B cell (primary cell): ENCODE measurements at regions not wholly inside any gene's neighbourhood (a gene's known extent, or its start where the extent isn't known, plus 50 kb on each side); places are given as distances from the start of the nearest gene placed in this dataset.

ENCODE experiments used
- ATAC-seq: fragments of 200-7000 bp; cut with Tn5 transposase; one replicate; pipeline ENCODE4 v1.10.0; 2021; ENCODE audit warnings: low read depth, mild to moderate bottlenecking, moderate number of reproducible peaks, moderate library complexity
- CTCF ChIA-PET: fragments of 350-600 bp; sonication (Branson Sonifier 250); formaldehyde crosslinking; loops from one replicate; lab custom pipeline; 2021; ENCODE audit warnings: antibody characterized with exemption, inconsistent platforms; lab: Charles Lee
- POLR2A ChIA-PET: fragments of 350-600 bp; sonication (Branson Sonifier 250); formaldehyde crosslinking; loops from one replicate; lab custom pipeline; 2021; ENCODE audit warnings: antibody characterized with exemption; lab: Charles Lee
- DNase-seq: peaks from one replicate; pipeline ENCODE4 v3.0.0; 2013
- H2AFZ ChIP-seq: 2 replicates; pipeline ENCODE4 v1.6.1; 2012; ENCODE audit warnings: mild to moderate bottlenecking, low read depth, low read length; ENCODE audit not compliant: insufficient read depth, poor library complexity, severe bottlenecking
- H3K27ac ChIP-seq, 2 donors: 1 replicate in 1 of 2; 2 replicates in 1 of 2; pipeline ENCODE4 v1.5.1; 2012 to 2013; ENCODE audit warnings: low read length in 2 of 2, mild to moderate bottlenecking in 2 of 2, moderate library complexity in 1 of 2
- H3K27me3 ChIP-seq, 4 experiments: fragments of 200-600 bp in 1 of 4; sonication (generic) in 1 of 4; replicated peaks in 1 of 4; 1 replicate in 2 of 4; 2 replicates in 2 of 4; pipeline versions ENCODE4 v1.6.1 to v1.7.0; 2013 to 2016; ENCODE audit warnings: low read length in 3 of 4, mild to moderate bottlenecking in 2 of 4, mixed read lengths in 1 of 4, moderate library complexity in 1 of 4; ENCODE audit not compliant: insufficient read depth in 4 of 4, control insufficient read depth in 3 of 4; ENCODE audit errors: control extremely low read depth in 1 of 4
- H3K36me3 ChIP-seq, 2 experiments: replicated peaks in 1 of 2; 1 replicate in 1 of 2; 2 replicates in 1 of 2; pipeline versions ENCODE4 v1.6.1 to v1.7.1; 2013; ENCODE audit warnings: low read length in 1 of 2; ENCODE audit not compliant: insufficient read depth in 2 of 2, control insufficient read depth in 1 of 2; ENCODE audit errors: control extremely low read depth in 1 of 2, extremely low read depth in 1 of 2
- H3K4me1 ChIP-seq, 2 donors: fragments of 200-600 bp in 1 of 2; sonication (generic) in 1 of 2; 1 replicate in 1 of 2; 2 replicates in 1 of 2; pipeline versions ENCODE4 v1.5.1 to v1.6.1; 2013 to 2017; ENCODE audit warnings: low read length in 2 of 2; ENCODE audit not compliant: control insufficient read depth in 2 of 2, insufficient read depth in 2 of 2
- H3K4me2 ChIP-seq: replicated peaks from 2 replicates; pipeline ENCODE3; 2012; ENCODE audit warnings: mild to moderate bottlenecking, low read depth, low read length; ENCODE audit not compliant: poor library complexity, severe bottlenecking
- H3K4me3 ChIP-seq, 5 experiments: fragments of 200-600 bp in 1 of 5; sonication (generic) in 1 of 5; 1 replicate in 3 of 5; 2 replicates in 2 of 5; pipeline versions ENCODE4 v1.5.1 to v1.7.0; 2011 to 2016; ENCODE audit warnings: low read length in 4 of 5, mild to moderate bottlenecking in 4 of 5, low read depth in 2 of 5, control low read depth in 1 of 5, moderate library complexity in 1 of 5; ENCODE audit not compliant: insufficient read depth in 1 of 5; ENCODE audit errors: control extremely low read depth in 1 of 5, extremely low read depth in 1 of 5
- H3K79me2 ChIP-seq: fragments of 200-600 bp; sonication (generic); one replicate; pipeline ENCODE4 v1.6.0; 2016; ENCODE audit warnings: low read length; ENCODE audit not compliant: control insufficient read depth, insufficient read depth
- H3K9ac ChIP-seq: fragments of 200-600 bp; sonication (generic); 2 replicates; pipeline ENCODE4 v1.6.1; 2017; ENCODE audit warnings: mild to moderate bottlenecking, low read length, moderate library complexity
- H3K9me3 ChIP-seq, 3 donors: one replicate each; pipeline versions ENCODE4 v1.6.1 to v1.7.1; 2013; ENCODE audit warnings: low read length in 2 of 3; ENCODE audit not compliant: control insufficient read depth in 2 of 3, insufficient read depth in 1 of 3; ENCODE audit errors: control extremely low read depth in 1 of 3
- H4K20me1 ChIP-seq: 2 replicates; pipeline ENCODE4 v1.6.0; 2012; ENCODE audit warnings: mild to moderate bottlenecking, low read length; ENCODE audit not compliant: insufficient read depth, control insufficient read depth, poor library complexity, severe bottlenecking
- H3K27ac Mint-ChIP-seq: one replicate; pipeline ENCODE4 v1.8.0; 2021; ENCODE audit warnings: mixed read lengths
- H3K27me3 Mint-ChIP-seq: one replicate; pipeline ENCODE4 v1.8.0; 2021; ENCODE audit warnings: mixed read lengths
- H3K4me1 Mint-ChIP-seq: one replicate; pipeline ENCODE4 v1.8.0; 2021; ENCODE audit warnings: mixed read lengths
- H3K4me3 Mint-ChIP-seq: one replicate; pipeline ENCODE4 v1.8.0; 2021; ENCODE audit warnings: mixed read lengths
- H3K9me3 Mint-ChIP-seq: one replicate; pipeline ENCODE4 v1.8.0; 2022; ENCODE audit warnings: mixed read lengths; ENCODE audit not compliant: insufficient read depth
- EZH2 ChIP-seq: IDR thresholded peaks from 2 replicates; pipeline ENCODE4 v1.6.1; 2012; ENCODE audit warnings: borderline replicate concordance, low read depth, mild to moderate bottlenecking, moderate library complexity, low read length; ENCODE audit not compliant: insufficient read depth, poor library complexity, severe bottlenecking
- WGBS: methylation state at CpG from one replicate; pipeline ENCODE4 v1.1.5; 2013; ENCODE audit warnings: missing lambda C conversion rate; ENCODE audit not compliant: insufficient coverage; 5-methylcytosine and 5-hydroxymethylcytosine counted together
- intact Hi-C: fragments of 100-400 bp; cut with micrococcal nuclease; formaldehyde crosslinking; loops from one replicate; pipeline ENCODE4 v1.10.0; 2022
- TF ChIP-seq, protein P1 (sequence below): fragments of 200-600 bp; IDR thresholded peaks from one replicate; pipeline ENCODE4 v1.8.0; 2022; ENCODE audit warnings: antibody characterized with exemption, mild to moderate bottlenecking

DNA sequence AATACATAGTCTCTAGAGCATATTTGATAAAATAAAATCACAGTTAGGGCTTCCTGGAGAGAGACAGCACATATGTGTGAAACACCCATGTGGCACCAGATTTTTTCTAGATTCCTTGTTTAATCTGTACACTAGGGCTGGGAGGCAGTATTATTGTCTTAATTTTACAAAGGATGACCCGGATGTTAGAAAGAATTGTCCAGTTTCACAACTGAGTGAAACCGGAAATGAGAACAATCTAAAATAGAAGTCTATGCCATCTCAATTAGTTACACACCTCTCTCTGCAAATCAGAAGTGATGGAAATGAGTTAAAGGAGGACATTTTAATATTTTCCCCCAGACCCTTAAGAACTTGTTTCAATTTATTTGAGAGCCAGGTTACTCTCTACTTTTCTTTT lies 463.7 kb upstream of the DSEL start:
- H3K27me3 ChIP-seq, result no peaks in the 10 kb centered on the region
- TF ChIP-seq, protein P1, sequence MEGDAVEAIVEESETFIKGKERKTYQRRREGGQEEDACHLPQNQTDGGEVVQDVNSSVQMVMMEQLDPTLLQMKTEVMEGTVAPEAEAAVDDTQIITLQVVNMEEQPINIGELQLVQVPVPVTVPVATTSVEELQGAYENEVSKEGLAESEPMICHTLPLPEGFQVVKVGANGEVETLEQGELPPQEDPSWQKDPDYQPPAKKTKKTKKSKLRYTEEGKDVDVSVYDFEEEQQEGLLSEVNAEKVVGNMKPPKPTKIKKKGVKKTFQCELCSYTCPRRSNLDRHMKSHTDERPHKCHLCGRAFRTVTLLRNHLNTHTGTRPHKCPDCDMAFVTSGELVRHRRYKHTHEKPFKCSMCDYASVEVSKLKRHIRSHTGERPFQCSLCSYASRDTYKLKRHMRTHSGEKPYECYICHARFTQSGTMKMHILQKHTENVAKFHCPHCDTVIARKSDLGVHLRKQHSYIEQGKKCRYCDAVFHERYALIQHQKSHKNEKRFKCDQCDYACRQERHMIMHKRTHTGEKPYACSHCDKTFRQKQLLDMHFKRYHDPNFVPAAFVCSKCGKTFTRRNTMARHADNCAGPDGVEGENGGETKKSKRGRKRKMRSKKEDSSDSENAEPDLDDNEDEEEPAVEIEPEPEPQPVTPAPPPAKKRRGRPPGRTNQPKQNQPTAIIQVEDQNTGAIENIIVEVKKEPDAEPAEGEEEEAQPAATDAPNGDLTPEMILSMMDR, result no peak
- TF ChIP-seq EZH2, result no peak
- no peak overlapping the region for H3K4me3 ChIP-seq
- H3K4me3 Mint-ChIP-seq, result no peak overlapping the region
- H3K4me1 ChIP-seq, result no peaks in the 10 kb centered on the region
- H3K9me3 Mint-ChIP-seq, result no peaks in the 10 kb centered on the region
- H2AFZ ChIP-seq, result no peak overlapping the region
- WGBS, result no CpG with 5 or more reads among the region's 2 CpGs
- H3K4me1 Mint-ChIP-seq, result no peaks in the 10 kb centered on the region
- CTCF ChIA-PET, result no interaction called here
- H3K27ac ChIP-seq, result no peak overlapping the region
- no peaks in the 10 kb centered on the region for H3K9me3 ChIP-seq
- H3K9ac ChIP-seq, result no peak overlapping the region
- no peaks in the 10 kb centered on the region for H3K79me2 ChIP-seq
- H3K36me3 ChIP-seq, result no peaks in the 10 kb centered on the region
- H3K27me3 Mint-ChIP-seq, result no peaks in the 10 kb centered on the region
- ATAC-seq (no peak), DNase-seq (no peak)
- intact Hi-C loops, result no loop called here
- H3K4me2 ChIP-seq, result no peak overlapping the region
- H3K27ac Mint-ChIP-seq, result no peak overlapping the region
- no peaks in the 10 kb centered on the region for H4K20me1 ChIP-seq
- POLR2A ChIA-PET, result no interaction called here

GRCh38 chr18:67977067-67977616 lies 460.6 kb upstream of the DSEL start:
- POLR2A ChIA-PET, result no interaction called here
- H3K4me1 Mint-ChIP-seq, result no peaks in the 10 kb centered on the region

More at GRCh38 chr18:67977067-67977616, 460.6 kb upstream of the DSEL start:
- Mint-ChIP-seq H3K9me3 (no peaks in the 10 kb centered on the region), H3K27me3 (no peaks in the 10 kb centered on the region), H3K27ac (no peak overlapping the region), H3K4me3 (no peak overlapping the region)
- H3K4me2 ChIP-seq, result no peak overlapping the region
- H3K36me3 ChIP-seq, result no peaks in the 10 kb centered on the region
- ATAC-seq, result no peak
- H3K4me1 ChIP-seq, result no peaks in the 10 kb centered on the region
- H3K27me3 ChIP-seq, result no peaks in the 10 kb centered on the region
- 94% methylated on average over 7 of the region's 7 CpGs for WGBS
- H3K9ac ChIP-seq, result no peak overlapping the region
- H4K20me1 ChIP-seq, result no peaks in the 10 kb centered on the region
- H3K4me3 ChIP-seq, result no peak overlapping the region
- H3K79me2 ChIP-seq, result no peaks in the 10 kb centered on the region
- TF ChIP-seq EZH2, result no peak
- TF ChIP-seq, protein P1, result no peak
- H3K27ac ChIP-seq, result no peak overlapping the region
- DNase-seq, result no peak
- intact Hi-C loops, result no loop called here
- CTCF ChIA-PET, result no interaction called here
- H2AFZ ChIP-seq, result no peak overlapping the region
- H3K9me3 ChIP-seq, result no peaks in the 10 kb centered on the region
